Retina (tissue), 1 donor: ENCODE measurements at regions not wholly inside any gene's neighbourhood (a gene's known extent, or its start where the extent isn't known, plus 50 kb on each side); places are given as distances from the start of the nearest gene placed in this dataset.
A peak's percentile ranks its signal among the peaks of the same experiment; 100 is the strongest.
"Not testable (repeated sequence)": the region's sequence is repeated elsewhere in the genome, so short reads cannot be mapped to it uniquely, and the experiment has no call there.

Source experiments
- DNase-seq: peaks from one replicate; pipeline ENCODE4 v3.0.0-alpha.2; 2016

DNA sequence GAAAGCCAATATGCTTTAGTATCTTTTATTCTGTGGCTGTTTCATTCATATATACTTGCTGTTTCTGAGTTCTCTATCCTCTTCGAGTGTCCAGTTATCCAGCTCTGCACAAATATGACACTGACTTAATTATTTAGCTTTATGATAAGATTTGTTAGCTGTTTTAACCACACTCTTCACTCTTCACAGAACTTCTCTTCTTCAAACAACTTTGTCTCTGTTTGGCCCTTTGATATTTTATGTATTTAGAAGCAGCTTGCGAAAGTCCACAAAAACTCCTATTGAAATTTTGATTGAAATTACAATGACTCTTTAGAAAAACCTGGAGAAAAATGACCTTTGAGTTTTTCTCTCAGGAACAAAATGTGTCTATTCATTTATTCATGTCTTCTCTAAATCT, 407.0 kb downstream of the CPS1 start:
- DNase-seq = no peak

DNA sequence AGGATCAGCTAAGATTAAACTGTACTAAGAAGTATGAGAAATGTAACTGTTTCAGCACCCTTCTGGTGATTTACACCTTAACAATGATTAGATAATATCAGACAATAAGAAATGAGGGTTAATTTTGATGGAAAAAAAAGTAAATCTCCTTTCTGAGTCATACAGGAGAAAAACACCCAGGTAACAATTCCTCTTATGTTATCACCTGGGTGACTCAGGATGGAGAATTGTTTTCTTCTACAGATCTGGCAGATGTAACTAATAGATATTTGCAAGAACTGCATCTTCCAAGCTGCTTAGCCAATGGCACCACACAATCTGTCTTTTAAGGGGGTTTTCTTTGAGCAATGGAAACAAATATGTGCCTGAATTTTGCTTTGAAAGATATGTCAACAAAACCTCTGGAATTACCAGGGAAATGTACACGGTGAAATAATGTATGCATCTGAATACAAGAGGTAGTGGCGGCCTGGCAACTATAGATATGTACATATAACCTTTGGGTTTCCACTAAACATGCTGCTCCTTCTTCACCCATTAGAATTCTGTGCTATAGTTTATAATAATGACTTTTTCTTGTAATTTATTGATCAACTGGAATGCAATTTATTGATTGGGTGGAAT, 407.9 kb downstream of the CPS1 start:
- DNase-seq = no peak

DNA sequence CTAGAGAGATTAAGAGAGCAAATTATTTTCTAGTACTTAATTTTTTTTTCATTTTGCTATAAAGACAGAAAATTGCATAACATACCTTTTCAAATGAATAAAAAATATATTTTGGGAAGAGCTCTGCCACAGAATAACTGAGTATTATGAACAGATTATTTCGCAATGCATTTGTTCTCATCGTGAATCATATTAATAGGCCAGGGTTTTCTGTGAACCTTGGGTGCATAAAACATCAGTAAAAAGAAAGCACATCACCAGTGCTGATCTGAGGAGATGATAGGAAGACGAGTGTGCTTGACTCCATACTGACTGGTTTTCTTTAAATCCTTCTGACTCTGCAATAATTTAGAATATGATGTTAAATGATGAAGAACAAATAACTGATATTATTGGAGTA, 409.1 kb downstream of the CPS1 start:
- DNase-seq = no peak

DNA sequence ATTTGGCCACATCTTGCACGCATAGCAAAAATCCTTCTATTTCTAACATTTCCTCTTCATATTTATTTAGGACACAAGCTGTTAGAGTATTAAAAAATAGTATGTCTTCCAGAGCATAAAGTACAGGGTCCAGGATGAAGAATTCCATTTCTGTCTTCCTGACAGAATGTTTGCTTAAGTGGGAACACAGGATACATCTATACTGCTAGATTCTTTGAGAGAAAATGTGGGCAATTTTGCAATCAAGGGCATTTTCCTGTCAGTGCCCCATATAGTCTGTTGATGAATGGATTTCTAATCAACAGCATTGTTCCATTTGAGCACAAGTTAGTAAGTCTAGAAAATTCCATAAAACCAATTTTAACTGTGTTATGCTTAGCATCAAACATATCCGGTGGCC, 409.9 kb downstream of the CPS1 start:
- no peak for DNase-seq

DNA sequence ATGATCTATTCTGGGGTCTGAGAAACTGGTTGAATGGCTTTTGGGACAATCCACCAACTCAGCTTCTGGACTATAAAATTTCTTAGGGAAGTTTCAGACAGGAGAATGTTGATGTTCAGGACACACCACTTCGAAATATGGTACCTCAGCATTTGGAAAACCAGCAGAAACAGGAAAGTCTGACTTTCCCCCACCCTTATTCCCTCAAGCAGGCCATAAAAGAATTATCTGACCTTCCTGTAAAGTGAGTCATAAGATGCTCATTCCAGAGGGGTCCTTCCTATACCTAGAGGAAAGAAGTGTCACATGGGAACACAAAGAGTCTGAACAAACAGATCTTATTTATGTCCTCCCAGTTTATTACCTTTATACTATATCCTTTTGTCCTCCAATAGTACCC, 415.0 kb downstream of the CPS1 start:
- no peak for DNase-seq

DNA sequence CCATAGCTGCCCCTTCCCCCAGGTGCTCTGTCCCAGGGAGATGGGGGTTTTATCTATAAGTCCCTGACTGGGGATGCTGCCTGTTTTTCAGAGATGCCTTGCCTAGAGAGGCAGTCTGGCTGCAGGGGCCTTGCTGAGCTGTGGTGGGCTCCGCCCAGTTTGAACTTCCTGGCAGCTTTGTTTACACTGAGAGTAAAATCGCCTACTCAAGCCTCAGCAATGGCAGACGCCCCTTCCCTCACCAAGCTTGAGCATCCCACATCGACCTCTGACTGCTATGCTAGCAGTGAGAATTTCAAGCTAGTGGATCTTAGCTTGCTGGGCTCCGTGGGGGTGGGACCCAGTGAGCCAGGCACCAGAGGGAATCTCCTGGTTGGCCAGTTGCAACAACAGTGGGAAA, 430.4 kb downstream of the CPS1 start:
- not testable (repeated sequence) for DNase-seq

DNA sequence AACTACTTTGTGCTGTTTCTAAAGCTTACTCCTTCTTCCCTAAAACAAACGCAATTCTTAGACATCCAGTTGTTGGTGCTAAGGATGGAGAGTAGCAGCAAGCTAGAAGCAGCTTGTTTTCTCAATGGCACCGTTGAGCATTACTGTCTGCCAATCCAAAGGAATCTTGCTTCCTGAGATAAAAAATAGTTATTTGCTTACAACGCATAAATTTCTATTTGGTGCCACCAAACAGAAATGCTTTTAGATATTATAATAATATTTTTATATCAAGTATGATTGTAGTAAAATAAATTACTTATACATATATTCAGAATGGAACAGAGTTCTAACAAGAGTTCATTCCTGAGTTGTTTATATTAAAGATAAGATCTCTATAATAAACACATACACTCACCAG, 434.7 kb downstream of the CPS1 start:
- DNase-seq = no peak

DNA sequence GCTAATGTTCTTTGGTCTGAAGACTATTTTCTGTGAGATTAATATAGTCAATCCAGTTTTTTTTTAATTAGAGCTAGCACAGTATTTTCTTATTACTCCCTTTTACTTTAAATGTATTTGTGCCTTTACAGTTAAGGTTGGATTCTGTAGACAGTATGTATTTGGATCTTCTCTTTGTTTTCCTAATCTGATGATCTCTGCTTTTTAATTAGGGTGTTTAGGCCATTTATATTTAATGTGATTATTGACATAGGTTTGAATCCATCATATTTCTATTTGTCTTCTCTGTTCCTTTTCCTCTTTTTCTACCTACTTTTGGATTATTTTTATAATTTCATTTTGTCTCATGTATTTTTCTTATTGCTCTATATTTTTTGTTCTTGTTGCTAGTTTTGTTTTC, 437.7 kb downstream of the CPS1 start:
- no peak for DNase-seq

DNA sequence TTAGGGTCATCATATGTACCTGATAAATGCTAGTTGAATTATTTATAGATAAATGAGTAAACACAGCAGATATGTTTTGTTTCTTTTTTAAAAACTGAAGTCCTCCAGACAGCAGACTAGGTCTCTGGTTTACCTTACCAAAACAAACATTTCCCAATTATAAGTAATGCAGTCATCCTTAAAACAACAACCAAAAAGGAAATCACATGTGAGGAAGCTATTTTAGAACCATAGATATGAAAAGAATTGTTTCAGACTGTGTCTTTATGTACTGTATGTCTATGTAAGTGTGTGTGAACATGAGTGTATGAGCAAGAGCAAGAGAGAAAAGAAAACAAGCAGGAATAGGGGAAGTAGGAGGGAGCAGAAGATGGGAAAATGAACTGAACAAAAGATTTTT, 441.0 kb downstream of the CPS1 start:
- no peak for DNase-seq

DNA sequence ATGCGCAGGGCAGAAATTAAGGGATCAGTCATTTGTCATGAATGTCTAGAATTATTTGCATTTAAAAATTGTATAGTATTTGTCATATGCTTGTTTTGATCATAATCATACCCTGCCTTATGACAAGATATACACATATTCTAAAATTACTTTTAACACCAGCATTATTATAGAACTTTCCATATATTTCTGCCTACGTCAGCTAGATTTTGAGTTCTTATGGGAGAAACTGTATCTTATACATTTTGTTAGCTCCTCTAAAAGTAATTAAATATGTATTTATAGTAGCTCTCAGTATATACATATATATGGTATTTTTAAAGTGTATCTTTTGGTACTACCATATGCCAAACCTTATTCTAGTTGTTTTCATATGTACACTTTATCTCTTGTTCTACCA, 441.9 kb downstream of the CPS1 start:
- no peak for DNase-seq

DNA sequence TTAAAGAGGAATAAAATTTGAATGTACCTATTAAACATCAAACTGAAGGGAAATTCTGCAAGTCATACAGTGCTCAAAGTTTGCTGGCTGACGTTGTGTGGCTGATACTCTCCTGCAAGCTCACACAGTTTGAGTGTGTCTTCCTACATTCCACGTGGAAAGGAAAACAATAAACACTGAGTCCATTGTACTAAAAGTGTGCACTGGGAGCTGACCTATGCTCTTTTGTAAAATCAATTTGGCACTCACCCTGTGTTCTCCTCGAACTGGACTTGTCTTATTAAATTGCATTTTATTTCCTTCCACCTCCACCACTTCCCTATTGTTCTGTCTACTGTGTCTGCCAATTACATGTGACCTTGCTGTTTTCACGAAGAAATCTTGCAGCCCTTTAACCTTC, 458.0 kb downstream of the CPS1 start:
- DNase-seq = peak; percentile 4

DNA sequence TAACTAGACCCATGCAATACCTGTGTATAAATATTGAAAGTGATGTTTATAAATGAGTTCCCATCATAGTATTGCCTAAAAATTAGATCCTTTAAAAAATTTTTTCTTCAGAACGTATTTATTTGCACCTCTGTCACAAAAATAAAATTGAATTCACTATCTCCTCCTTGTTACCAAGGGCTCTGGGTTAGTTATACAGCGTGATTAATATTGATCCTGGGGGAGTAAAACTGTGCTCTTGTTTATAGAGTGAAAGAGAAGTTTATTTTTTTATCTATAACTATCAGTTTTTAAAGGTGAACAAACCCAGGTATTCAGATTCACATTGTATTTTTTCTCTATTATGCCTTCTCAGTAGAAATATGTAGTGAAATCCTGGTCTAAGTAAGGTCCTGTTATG, 458.5 kb downstream of the CPS1 start:
- no peak for DNase-seq

DNA sequence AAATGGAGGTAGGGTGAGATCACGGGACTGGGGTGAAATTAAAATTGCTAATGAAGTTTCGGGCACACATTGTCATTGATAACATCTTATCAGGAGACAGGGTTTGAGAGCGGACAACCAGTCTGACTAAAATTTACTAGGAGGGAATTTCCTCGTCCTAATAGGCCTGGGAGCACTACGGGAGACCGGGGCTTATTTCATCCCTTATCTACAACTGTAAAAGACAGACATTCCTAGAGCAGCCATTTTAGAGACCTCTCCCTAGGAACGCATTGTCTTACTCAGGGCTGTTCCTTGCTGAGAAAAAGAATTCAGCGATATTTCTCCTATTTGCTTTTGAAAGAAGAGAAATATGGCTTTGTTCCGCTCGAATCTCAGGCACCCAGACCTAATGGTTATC, 468.7 kb downstream of the CPS1 start:
- DNase-seq = not testable (repeated sequence)

DNA sequence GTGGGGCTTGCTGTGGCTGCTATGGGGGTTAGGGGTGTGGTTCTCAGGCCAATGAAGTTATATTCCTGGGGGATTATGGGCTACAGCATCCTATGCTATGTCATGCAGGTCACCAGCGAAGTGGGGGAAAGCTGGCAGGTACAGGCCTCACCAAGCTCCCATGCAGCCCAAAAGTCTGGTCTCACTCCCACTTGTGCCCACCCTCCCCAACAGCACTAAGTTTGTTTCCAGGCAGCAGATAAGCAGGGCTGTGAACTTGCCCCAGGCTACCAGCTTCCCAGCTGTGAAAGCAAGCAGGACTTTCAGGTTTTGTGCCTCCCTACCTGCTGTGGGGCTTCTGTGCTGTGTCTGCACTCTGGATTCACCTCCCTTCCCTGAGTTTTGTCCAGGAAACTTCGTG, 469.7 kb downstream of the CPS1 start:
- DNase-seq = no peak

DNA sequence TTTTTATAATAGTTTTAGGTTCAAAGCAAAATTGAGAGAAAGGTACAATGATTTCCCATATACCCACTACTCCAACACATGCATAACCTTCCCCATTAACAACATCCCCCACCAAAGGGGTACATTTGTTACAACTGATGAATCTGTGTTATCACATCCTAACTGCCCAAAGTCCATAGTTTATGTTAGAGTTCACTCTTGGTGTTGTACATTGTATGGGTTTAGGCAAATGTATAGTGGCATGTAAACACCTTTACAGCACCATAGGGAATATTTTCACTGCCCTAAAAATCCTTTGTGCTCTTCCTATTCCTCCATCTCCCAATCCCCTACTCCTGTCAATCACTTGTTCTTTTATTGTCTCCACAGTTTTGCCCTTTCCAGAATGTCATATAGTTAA, 471.6 kb downstream of the CPS1 start:
- no peak for DNase-seq

DNA sequence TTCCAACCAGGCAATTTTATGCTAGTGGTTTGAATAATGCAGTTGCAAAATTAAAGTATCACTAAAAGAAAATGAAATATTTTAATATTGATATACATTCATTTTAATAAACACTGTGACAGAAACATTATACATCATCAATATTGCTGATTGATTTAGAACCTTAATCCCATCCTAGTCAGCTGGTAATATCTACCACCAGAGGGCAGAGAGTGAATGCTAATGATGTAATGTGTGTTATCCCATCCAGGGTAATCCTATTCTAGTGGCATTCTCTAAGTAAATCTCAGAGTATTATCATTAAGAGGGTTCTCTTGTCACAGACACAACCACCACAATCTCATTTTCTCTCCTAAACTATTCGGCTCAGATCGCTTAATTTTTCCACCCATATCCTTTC, 477.4 kb downstream of the CPS1 start:
- DNase-seq = peak; percentile 16

DNA sequence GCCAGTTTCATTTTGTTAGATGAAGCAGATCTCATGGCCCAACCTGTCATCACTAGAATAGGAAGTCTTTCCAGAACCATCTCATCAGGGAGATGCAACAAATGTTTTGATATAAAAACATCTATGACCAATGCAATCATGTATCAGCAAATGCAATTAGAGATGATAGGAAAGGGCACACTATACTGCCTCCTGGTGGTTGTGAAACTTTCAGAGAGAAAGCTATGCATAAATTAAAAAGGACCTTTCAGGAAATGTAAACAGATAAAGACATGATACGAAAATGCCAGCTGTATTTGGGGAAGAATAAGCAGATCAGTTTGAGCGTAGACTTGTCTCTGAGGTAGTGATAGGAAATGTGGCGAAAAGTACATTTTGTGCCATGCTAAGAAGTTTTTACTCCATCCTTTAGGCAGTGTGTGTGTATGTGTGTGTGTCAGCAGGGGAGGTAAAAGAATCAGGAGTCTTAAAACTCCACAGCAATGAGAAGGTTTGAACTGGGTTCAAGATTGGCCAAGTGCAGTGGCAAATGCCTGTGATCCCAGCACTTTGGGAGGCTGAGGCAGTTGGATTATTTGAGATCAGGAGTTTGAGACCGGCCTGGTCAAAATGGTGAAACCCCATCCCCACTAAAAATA, 479.3 kb downstream of the CPS1 start:
- no peak for DNase-seq

DNA sequence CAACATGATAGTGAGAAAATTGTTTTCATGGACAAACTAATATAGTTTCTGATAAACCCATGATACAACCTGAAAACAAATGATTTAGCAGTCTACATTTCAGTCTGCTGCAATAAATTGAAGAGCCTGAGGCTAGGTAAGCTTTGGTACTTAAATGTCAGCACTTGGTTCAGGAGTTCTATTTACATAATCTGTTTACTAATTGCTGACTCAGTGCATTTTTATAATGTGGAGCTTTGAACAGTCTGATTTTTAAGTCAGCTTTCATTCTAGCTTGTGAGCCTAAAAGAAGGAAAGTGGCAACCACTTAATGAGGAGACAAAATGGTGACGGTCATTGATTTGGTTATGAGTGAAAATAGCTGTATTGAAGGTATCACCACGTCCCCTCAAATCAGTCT, 488.6 kb downstream of the CPS1 start:
- DNase-seq = no peak

DNA sequence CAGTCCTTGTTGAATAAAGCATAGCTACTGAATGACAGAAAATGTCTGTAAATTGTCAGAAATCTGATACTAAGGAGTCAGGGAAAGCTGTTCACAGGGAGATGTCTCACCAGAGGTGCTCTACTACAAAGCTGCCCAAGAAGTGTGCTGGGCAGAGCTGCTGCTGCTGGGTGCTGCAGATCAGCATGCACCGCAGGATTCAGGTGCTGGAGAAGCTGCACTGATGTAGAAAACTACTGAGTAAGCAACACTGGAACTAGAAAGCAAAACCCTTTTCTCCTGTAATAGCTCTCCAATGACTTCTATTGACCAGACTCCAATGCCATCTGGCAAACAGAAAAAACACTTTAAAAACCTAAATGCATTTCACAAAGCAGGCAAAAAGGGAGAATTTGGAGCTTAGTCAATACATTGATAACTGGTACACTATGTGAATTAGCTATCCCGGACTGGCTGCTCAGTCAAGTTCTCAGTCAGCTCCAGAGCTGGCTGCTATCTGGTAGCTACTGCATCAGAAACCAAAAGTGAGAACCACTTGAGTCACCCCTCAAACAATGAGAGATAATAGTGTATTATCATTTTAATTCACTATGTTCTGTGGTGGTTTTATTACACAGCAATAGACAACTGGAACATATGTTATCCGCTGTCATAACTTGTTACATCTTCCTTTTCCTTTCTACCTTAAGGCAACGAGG, 493.1 kb downstream of the CPS1 start:
- no peak for DNase-seq

DNA sequence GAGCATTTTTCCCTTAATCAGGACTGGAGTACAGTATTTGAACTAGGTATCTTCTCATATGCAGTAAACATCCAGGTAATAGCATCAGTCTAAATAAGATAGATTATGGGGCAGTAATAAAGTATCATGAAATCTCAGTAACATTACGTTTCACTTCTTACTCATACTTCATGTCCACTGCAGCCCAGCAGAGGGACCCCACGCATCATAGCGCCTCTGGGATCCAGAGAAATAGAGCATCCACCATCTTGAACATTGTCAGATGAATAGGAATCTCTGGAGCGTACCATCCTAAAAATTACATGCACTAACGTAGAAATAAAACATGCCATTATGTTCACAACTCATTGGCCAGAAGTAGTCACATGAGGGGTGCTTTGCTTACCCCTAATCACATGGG, 499.0 kb downstream of the CPS1 start:
- DNase-seq = no peak

DNA sequence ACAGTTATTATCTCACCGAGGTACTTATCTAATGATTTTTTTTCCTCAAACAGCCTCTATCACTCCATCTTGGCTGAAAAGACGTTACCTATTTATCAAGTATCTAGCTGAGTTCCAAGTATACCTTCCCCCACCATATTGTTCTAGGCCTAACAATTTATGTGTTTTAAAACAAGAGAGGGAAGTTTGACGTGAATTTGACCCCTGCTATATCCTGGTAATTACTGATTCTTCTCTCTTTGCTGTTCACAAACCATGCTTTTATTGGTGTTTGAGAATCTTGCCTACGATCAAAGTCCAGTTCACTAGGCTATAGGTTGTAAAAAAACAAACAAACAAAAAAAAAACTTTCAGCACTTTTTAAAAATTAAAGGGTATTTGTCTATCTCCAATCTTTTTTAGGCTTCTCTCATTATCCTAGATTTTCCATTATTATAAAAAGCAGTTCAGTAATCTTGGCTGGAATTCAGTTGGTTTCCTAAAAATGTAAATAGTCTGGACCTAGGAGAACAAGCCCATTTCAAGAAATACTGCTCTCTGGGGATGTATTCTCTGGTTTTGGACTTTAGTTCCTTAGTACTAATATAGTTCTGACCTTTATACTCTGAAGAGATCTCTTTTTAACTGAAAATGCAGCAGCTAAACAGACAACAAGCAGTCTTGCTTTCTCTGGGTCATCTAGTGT, 505.4 kb downstream of the CPS1 start:
- DNase-seq = no peak

DNA sequence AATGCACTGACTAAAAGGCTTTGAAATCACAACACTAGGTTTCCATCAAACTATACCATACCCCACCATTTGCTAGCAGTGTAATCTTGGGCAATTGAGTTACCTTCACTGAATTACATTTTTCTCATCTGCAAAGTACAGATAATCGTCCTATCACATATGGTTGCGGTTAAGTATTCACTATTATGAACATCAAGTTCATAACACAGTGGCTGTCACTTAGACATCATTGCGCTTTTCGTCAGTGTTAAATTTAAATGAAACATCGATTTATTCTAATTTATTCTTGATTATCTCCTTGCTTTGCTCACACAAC, 505.9 kb downstream of the CPS1 start:
- DNase-seq = no peak

DNA sequence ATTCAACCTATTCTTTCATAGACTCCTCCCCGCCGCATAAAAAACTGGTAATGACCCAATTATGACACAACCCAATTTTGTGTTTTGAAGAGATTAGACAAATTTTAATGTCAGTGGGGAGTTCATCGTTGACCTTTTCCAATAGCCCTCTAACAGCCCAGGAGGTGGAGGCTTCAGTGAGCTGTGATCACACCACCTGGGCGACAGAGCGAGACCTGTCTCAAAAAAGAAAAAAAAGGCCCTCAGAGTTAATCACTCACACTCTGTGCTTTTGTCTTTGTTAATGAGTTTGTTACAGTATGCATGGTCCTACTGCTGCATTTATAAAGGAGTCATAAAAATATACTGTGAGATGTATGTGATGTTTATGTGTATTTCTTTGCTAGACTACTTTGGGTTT, 510.6 kb downstream of the CPS1 start:
- DNase-seq = no peak

DNA sequence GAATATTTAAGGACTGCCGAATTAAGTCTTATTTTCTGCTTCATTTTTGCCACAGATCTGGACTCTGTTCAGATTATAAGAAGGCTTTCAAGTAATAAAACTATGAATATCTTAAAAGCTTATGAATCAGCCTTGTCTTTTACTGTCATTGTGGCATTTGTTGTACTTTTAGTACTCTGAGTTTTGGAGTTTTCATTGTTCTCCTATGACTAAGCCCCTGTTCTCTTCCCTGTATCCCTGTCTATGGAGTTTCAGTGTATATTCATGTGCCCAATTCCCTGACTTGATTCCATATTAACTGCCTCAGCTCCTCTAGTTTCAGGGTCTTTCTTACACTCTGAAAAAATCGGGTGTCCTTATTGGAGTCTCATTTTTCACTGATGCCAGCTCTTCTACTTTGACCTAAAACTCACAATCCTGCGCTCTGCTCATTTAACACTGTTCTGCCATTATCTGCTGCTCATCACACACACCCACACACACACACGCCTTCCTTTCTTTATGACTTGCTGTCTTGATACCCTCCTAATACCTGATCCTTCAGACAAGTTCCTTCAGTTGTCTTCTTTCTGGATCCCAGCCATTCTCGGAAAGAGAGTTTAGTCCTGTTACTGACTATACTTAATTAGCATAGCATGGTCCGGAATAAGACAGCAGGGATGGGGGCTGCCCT, 511.8 kb downstream of the CPS1 start:
- no peak for DNase-seq
